K562 (cell line): ENCODE measurements at regions not wholly inside any gene's neighbourhood (a gene's known extent, or its start where the extent isn't known, plus 50 kb on each side); places are given as distances from the start of the nearest gene placed in this dataset.

ENCODE experiments used
- ATAC-seq: fragments of 200-7000 bp; cut with Tn5 transposase; 3 replicates; pipeline ENCODE4 v1.9.1; 2020; ENCODE audit warnings: moderate library complexity
- BruUV-seq: library from RNA; stranded (reverse); fragments of 400-500 nt; replicated peaks from 2 replicates; lab custom pipeline; 2021; lab: Mats Ljungman, UMichigan
- CTCF ChIA-PET: fragments of 300-600 bp; formaldehyde crosslinking; extraction: SDS; loops from one replicate; lab custom pipeline; 2021; ENCODE audit warnings: low intra/inter-chr PET ratio; lab: Yijun Ruan, JAX
- POLR2A ChIA-PET: fragments of 300-600, 350-650 bp; sonication (Branson Sonifier 250); formaldehyde crosslinking; extraction: SDS; loops from one replicate; lab custom pipeline; 2021; ENCODE audit warnings: antibody characterized with exemption, inconsistent platforms; lab: Yijun Ruan, JAX
- DNase-seq, 4 experiments: peaks; one replicate each; pipeline versions ENCODE4 v3.0.0 to v3.0.0-alpha.2; 2011 to 2018; ENCODE audit warnings: low spot score in 3 of 4, mixed read lengths in 3 of 4; ENCODE audit errors: extremely low read depth in 1 of 4
- FAIRE-seq: peaks from 2 replicates; lab custom pipeline; 2011; peaks lifted over from hg19 to GRCh38; lab: Jason Lieb, UNC
- H2AFZ ChIP-seq: 2 replicates; pipeline ENCODE4 v1.6.0; 2011; ENCODE audit warnings: low read depth, low read length, control low read depth, inconsistent platforms
- H3K27ac ChIP-seq: fragments of 200-600 bp; 3 replicates; pipeline ENCODE4 v1.8.0; 2011; ENCODE audit warnings: low read depth, mild to moderate bottlenecking, control low read depth, inconsistent platforms, low read length, moderate library complexity, mixed read lengths; ENCODE audit errors: extremely low read depth
- H3K27me3 ChIP-seq, 2 experiments: fragments of 300-600 bp in 1 of 2; 2 replicates in 1 of 2; 3 replicates in 1 of 2; pipeline versions ENCODE4 v1.6.0 to v1.8.0; 2011; ENCODE audit warnings: inconsistent platforms in 2 of 2, low read length in 2 of 2, mild to moderate bottlenecking in 1 of 2, mixed read lengths in 1 of 2, moderate library complexity in 1 of 2; ENCODE audit not compliant: control insufficient read depth in 2 of 2, insufficient read depth in 2 of 2
- H3K36me3 ChIP-seq: fragments of 300-600 bp; 3 replicates; pipeline ENCODE4 v1.8.0; 2011; ENCODE audit warnings: mild to moderate bottlenecking, low read length, inconsistent platforms; ENCODE audit not compliant: control insufficient read depth, insufficient read depth
- H3K4me1 ChIP-seq, 2 experiments: fragments of 200-600 bp in 1 of 2; replicated peaks in 1 of 2; 2 replicates in 1 of 2; 3 replicates in 1 of 2; pipeline versions ENCODE4 v1.5.1 to v1.8.0; 2011; ENCODE audit warnings: inconsistent platforms in 2 of 2, low read length in 2 of 2, mild to moderate bottlenecking in 1 of 2, mixed read lengths in 1 of 2, moderate library complexity in 1 of 2; ENCODE audit not compliant: control insufficient read depth in 2 of 2, insufficient read depth in 2 of 2
- H3K4me2 ChIP-seq: 2 replicates; pipeline ENCODE4 v1.6.1; 2011; ENCODE audit warnings: low read length, control low read depth, inconsistent platforms, mixed read lengths; ENCODE audit not compliant: insufficient read depth
- H3K4me3 ChIP-seq: fragments of 200-600 bp; sonication (generic), shearing (Covaris generic); 2 replicates; pipeline ENCODE4 v1.5.1; 2016; ENCODE audit warnings: control low read depth, inconsistent platforms
- H3K79me2 ChIP-seq: fragments of 200-600 bp; 3 replicates; pipeline ENCODE4 v1.8.0; 2011; ENCODE audit warnings: low read length, inconsistent platforms; ENCODE audit not compliant: control insufficient read depth, insufficient read depth
- H3K9ac ChIP-seq, 2 experiments: 2 replicates each; pipeline versions ENCODE4 v1.6.0 to v1.6.1; 2011; ENCODE audit warnings: low read depth in 2 of 2, low read length in 2 of 2, control low read depth in 1 of 2, inconsistent platforms in 1 of 2, mild to moderate bottlenecking in 1 of 2, mixed read lengths in 1 of 2; ENCODE audit not compliant: insufficient read depth in 1 of 2
- H3K9me1 ChIP-seq: one replicate; pipeline ENCODE4 v1.6.0; 2011; ENCODE audit warnings: inconsistent platforms, mild to moderate bottlenecking, low read length, moderate library complexity; ENCODE audit not compliant: control insufficient read depth, insufficient read depth
- H3K9me3 ChIP-seq: replicated peaks from 2 replicates; pipeline ENCODE4 v1.5.1; 2011; ENCODE audit warnings: low read depth, low read length, inconsistent platforms; ENCODE audit not compliant: control insufficient read depth, insufficient read depth
- H4K20me1 ChIP-seq: replicated peaks from 2 replicates; pipeline ENCODE4 v1.6.1; 2011; ENCODE audit warnings: low read length, inconsistent platforms, mixed read lengths; ENCODE audit not compliant: control insufficient read depth, insufficient read depth
- ASH1L ChIP-seq: fragments of 450-650 bp; IDR thresholded peaks from 2 replicates; pipeline ENCODE4 v1.6.1; 2018; ENCODE audit warnings: borderline replicate concordance, mild to moderate bottlenecking, low read depth; ENCODE audit not compliant: partially characterized antibody
- HNRNPUL1 ChIP-seq: fragments of 200-400 bp; formaldehyde crosslinking; IDR thresholded peaks from 2 replicates; pipeline ENCODE4 v1.6.1; 2017; ENCODE audit warnings: low read length
- HOXB6 ChIP-seq: fragments of 250-450 bp; sonication (Bioruptor Pico); IDR thresholded peaks from 2 replicates; pipeline ENCODE4 v1.5.1; 2022; ENCODE audit warnings: mild to moderate bottlenecking, borderline replicate concordance
- MBD2 ChIP-seq: sonication (generic); IDR thresholded peaks from 2 replicates; pipeline ENCODE4 v1.6.1; 2016; ENCODE audit warnings: low read depth, borderline replicate concordance
- MTA1 ChIP-seq: fragments of 450-650 bp; IDR thresholded peaks from 2 replicates; pipeline ENCODE4 v1.6.1; 2017; ENCODE audit warnings: borderline replicate concordance
- MYBL2 ChIP-seq, 2 experiments: fragments of 450-650 bp in 1 of 2; sonication (generic) in 1 of 2; formaldehyde crosslinking in 1 of 2; IDR thresholded peaks; 2 replicates each; pipeline versions ENCODE4 v1.6.1 to v1.8.1; 2017 to 2022; ENCODE audit warnings: borderline replicate concordance in 1 of 2, inconsistent platforms in 1 of 2, low read depth in 1 of 2, mild to moderate bottlenecking in 1 of 2, missing genetic modification reagents in 1 of 2, moderate library complexity in 1 of 2
- POLR2B ChIP-seq: fragments of 450-650 bp; IDR thresholded peaks from 2 replicates; pipeline ENCODE4 v1.6.1; 2018; ENCODE audit warnings: low read depth; ENCODE audit not compliant: partially characterized antibody
- PRDM10 ChIP-seq: fragments of 450-650 bp; IDR thresholded peaks from 2 replicates; pipeline ENCODE4 v1.6.1; 2018; ENCODE audit not compliant: partially characterized antibody
- ZBTB7A ChIP-seq: IDR thresholded peaks from 2 replicates; pipeline ENCODE4 v1.6.1; 2011; ENCODE audit warnings: low read depth, mild to moderate bottlenecking, low read length, moderate library complexity, borderline replicate concordance; ENCODE audit not compliant: control insufficient read depth
- WGBS: fragments of 100-300 bp; shearing (Covaris generic); methylation state at CpG from one replicate; pipeline ENCODE4 v1.1.6; 2016; ENCODE audit warnings: low coverage, mixed read lengths; ENCODE audit not compliant: insufficient coverage; ENCODE audit errors: missing lambda C conversion rate; 5-methylcytosine and 5-hydroxymethylcytosine counted together
- in situ Hi-C: fragments of 300-500 bp; cut with MboI; formaldehyde crosslinking; loops from 4 replicates; pipeline ENCODE4 v1.15.0; 2018; ENCODE audit warnings: inconsistent platforms, mixed read lengths
- intact Hi-C: fragments of 100-400 bp; cut with micrococcal nuclease; formaldehyde crosslinking; loops from 2 replicates; pipeline ENCODE4 v1.14.2; 2022
- TF ChIP-seq, protein P1 (sequence below): sonication (generic); formaldehyde crosslinking; IDR thresholded peaks from 2 replicates; pipeline ENCODE4 v1.8.0; 2022; ENCODE audit warnings: mild to moderate bottlenecking, missing genetic modification reagents

DNA sequence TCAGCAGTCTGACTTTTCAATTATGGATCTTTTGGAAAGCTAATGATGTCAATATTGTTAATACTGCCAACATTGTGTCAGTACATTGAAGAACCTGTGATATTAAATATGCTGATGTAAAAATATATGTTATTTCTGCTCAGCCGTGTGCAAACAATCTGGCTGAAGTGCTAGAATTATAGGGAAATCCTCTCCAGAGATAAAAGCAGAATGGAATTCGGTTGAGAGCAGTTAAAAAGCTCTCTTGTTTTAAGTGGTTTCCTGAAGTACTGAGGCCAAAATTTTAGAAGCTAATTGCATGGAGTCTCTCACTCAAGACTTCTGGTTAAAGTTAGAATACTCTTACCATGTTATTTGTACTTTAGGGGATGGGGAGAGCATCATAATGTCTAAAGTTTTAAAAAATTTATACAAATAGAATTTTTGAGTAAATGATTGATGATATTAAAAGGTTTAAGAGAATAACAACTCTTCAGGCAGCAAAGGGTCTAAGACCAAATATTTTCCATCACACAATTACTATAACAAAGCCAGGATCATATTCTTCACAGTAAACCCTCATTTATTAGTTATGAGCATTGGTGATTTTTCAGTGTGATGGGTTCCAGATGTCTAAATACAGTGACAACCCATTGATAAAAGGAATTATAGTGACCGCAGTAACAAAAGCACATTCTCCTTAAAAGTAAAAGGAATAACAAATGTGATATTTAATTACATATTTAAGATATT, 834.2 kb upstream of the CXADR start:
- no peaks in the 10 kb centered on the region for H3K79me2 ChIP-seq
- no peak overlapping the region for H2AFZ ChIP-seq
- intact Hi-C loops = no loop called here
- no peaks in the 10 kb centered on the region for H4K20me1 ChIP-seq
- DNase-seq (no peak), ATAC-seq (no peak), FAIRE-seq (no peak)
- no TSS peak for BruUV-seq
- no peak for TF ChIP-seq POLR2B
- TF ChIP-seq, protein P1, sequence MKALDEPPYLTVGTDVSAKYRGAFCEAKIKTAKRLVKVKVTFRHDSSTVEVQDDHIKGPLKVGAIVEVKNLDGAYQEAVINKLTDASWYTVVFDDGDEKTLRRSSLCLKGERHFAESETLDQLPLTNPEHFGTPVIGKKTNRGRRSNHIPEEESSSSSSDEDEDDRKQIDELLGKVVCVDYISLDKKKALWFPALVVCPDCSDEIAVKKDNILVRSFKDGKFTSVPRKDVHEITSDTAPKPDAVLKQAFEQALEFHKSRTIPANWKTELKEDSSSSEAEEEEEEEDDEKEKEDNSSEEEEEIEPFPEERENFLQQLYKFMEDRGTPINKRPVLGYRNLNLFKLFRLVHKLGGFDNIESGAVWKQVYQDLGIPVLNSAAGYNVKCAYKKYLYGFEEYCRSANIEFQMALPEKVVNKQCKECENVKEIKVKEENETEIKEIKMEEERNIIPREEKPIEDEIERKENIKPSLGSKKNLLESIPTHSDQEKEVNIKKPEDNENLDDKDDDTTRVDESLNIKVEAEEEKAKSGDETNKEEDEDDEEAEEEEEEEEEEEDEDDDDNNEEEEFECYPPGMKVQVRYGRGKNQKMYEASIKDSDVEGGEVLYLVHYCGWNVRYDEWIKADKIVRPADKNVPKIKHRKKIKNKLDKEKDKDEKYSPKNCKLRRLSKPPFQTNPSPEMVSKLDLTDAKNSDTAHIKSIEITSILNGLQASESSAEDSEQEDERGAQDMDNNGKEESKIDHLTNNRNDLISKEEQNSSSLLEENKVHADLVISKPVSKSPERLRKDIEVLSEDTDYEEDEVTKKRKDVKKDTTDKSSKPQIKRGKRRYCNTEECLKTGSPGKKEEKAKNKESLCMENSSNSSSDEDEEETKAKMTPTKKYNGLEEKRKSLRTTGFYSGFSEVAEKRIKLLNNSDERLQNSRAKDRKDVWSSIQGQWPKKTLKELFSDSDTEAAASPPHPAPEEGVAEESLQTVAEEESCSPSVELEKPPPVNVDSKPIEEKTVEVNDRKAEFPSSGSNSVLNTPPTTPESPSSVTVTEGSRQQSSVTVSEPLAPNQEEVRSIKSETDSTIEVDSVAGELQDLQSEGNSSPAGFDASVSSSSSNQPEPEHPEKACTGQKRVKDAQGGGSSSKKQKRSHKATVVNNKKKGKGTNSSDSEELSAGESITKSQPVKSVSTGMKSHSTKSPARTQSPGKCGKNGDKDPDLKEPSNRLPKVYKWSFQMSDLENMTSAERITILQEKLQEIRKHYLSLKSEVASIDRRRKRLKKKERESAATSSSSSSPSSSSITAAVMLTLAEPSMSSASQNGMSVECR (CRISPR knock-in tag) = no peak
- TF ChIP-seq PRDM10 = no peak
- TF ChIP-seq HNRNPUL1 = no peak
- TF ChIP-seq MTA1 = no peak
- TF ChIP-seq HOXB6 = no peak
- TF ChIP-seq MYBL2 (IDR thresholded peaks at IDR 0.05; ENCODE audit: low read depth) = no peak
- no peak for TF ChIP-seq MYBL2 (CRISPR knock-in tag; IDR thresholded peaks at IDR 0.05; ENCODE audit: borderline replicate concordance)
- no peak for TF ChIP-seq MBD2
- no peak for TF ChIP-seq ASH1L
- no peak for TF ChIP-seq ZBTB7A
- H3K4me1 ChIP-seq = no peaks in the 10 kb centered on the region
- no peaks in the 10 kb centered on the region for H3K9me1 ChIP-seq
- in situ Hi-C loops = no loop called here
- H3K36me3 ChIP-seq = no peaks in the 10 kb centered on the region
- POLR2A ChIA-PET = interaction anchor here (0.7 kb wide), 1 partner anchor 589 kb away, joined by 3 read pairs; no protein-coding TSS in a partner anchor
- no peak overlapping the region for H3K4me3 ChIP-seq
- H3K27ac ChIP-seq = no peak overlapping the region
- H3K9ac ChIP-seq = no peak overlapping the region
- no peaks in the 10 kb centered on the region for H3K9me3 ChIP-seq
- WGBS = 0% methylated on average over 3 of the region's 3 CpGs
- no peak overlapping the region for H3K4me2 ChIP-seq
- H3K27me3 ChIP-seq = no peaks in the 10 kb centered on the region
- CTCF ChIA-PET = no interaction called here
